B cell (primary cell): ENCODE measurements at regions not wholly inside any gene's neighbourhood (a gene's known extent, or its start where the extent isn't known, plus 50 kb on each side); places are given as distances from the start of the nearest gene placed in this dataset.

Experiments
- ATAC-seq: fragments of 200-7000 bp; cut with Tn5 transposase; one replicate; pipeline ENCODE4 v1.10.0; 2021; ENCODE audit warnings: low read depth, mild to moderate bottlenecking, moderate number of reproducible peaks, moderate library complexity
- CTCF ChIA-PET: fragments of 350-600 bp; sonication (Branson Sonifier 250); formaldehyde crosslinking; loops from one replicate; lab custom pipeline; 2021; ENCODE audit warnings: antibody characterized with exemption, inconsistent platforms; lab: Charles Lee
- POLR2A ChIA-PET: fragments of 350-600 bp; sonication (Branson Sonifier 250); formaldehyde crosslinking; loops from one replicate; lab custom pipeline; 2021; ENCODE audit warnings: antibody characterized with exemption; lab: Charles Lee
- DNase-seq: peaks from one replicate; pipeline ENCODE4 v3.0.0; 2013
- H2AFZ ChIP-seq: 2 replicates; pipeline ENCODE4 v1.6.1; 2012; ENCODE audit warnings: mild to moderate bottlenecking, low read depth, low read length; ENCODE audit not compliant: insufficient read depth, poor library complexity, severe bottlenecking
- H3K27ac ChIP-seq, 2 donors: 1 replicate in 1 of 2; 2 replicates in 1 of 2; pipeline ENCODE4 v1.5.1; 2012 to 2013; ENCODE audit warnings: low read length in 2 of 2, mild to moderate bottlenecking in 2 of 2, moderate library complexity in 1 of 2
- H3K27me3 ChIP-seq, 4 experiments: fragments of 200-600 bp in 1 of 4; sonication (generic) in 1 of 4; replicated peaks in 1 of 4; 1 replicate in 2 of 4; 2 replicates in 2 of 4; pipeline versions ENCODE4 v1.6.1 to v1.7.0; 2013 to 2016; ENCODE audit warnings: low read length in 3 of 4, mild to moderate bottlenecking in 2 of 4, mixed read lengths in 1 of 4, moderate library complexity in 1 of 4; ENCODE audit not compliant: insufficient read depth in 4 of 4, control insufficient read depth in 3 of 4; ENCODE audit errors: control extremely low read depth in 1 of 4
- H3K36me3 ChIP-seq, 2 experiments: replicated peaks in 1 of 2; 1 replicate in 1 of 2; 2 replicates in 1 of 2; pipeline versions ENCODE4 v1.6.1 to v1.7.1; 2013; ENCODE audit warnings: low read length in 1 of 2; ENCODE audit not compliant: insufficient read depth in 2 of 2, control insufficient read depth in 1 of 2; ENCODE audit errors: control extremely low read depth in 1 of 2, extremely low read depth in 1 of 2
- H3K4me1 ChIP-seq, 2 donors: fragments of 200-600 bp in 1 of 2; sonication (generic) in 1 of 2; 1 replicate in 1 of 2; 2 replicates in 1 of 2; pipeline versions ENCODE4 v1.5.1 to v1.6.1; 2013 to 2017; ENCODE audit warnings: low read length in 2 of 2; ENCODE audit not compliant: control insufficient read depth in 2 of 2, insufficient read depth in 2 of 2
- H3K4me2 ChIP-seq: replicated peaks from 2 replicates; pipeline ENCODE3; 2012; ENCODE audit warnings: mild to moderate bottlenecking, low read depth, low read length; ENCODE audit not compliant: poor library complexity, severe bottlenecking
- H3K4me3 ChIP-seq, 5 experiments: fragments of 200-600 bp in 1 of 5; sonication (generic) in 1 of 5; 1 replicate in 3 of 5; 2 replicates in 2 of 5; pipeline versions ENCODE4 v1.5.1 to v1.7.0; 2011 to 2016; ENCODE audit warnings: low read length in 4 of 5, mild to moderate bottlenecking in 4 of 5, low read depth in 2 of 5, control low read depth in 1 of 5, moderate library complexity in 1 of 5; ENCODE audit not compliant: insufficient read depth in 1 of 5; ENCODE audit errors: control extremely low read depth in 1 of 5, extremely low read depth in 1 of 5
- H3K79me2 ChIP-seq: fragments of 200-600 bp; sonication (generic); one replicate; pipeline ENCODE4 v1.6.0; 2016; ENCODE audit warnings: low read length; ENCODE audit not compliant: control insufficient read depth, insufficient read depth
- H3K9ac ChIP-seq: fragments of 200-600 bp; sonication (generic); 2 replicates; pipeline ENCODE4 v1.6.1; 2017; ENCODE audit warnings: mild to moderate bottlenecking, low read length, moderate library complexity
- H3K9me3 ChIP-seq, 3 donors: one replicate each; pipeline versions ENCODE4 v1.6.1 to v1.7.1; 2013; ENCODE audit warnings: low read length in 2 of 3; ENCODE audit not compliant: control insufficient read depth in 2 of 3, insufficient read depth in 1 of 3; ENCODE audit errors: control extremely low read depth in 1 of 3
- H4K20me1 ChIP-seq: 2 replicates; pipeline ENCODE4 v1.6.0; 2012; ENCODE audit warnings: mild to moderate bottlenecking, low read length; ENCODE audit not compliant: insufficient read depth, control insufficient read depth, poor library complexity, severe bottlenecking
- H3K27ac Mint-ChIP-seq: one replicate; pipeline ENCODE4 v1.8.0; 2021; ENCODE audit warnings: mixed read lengths
- H3K27me3 Mint-ChIP-seq: one replicate; pipeline ENCODE4 v1.8.0; 2021; ENCODE audit warnings: mixed read lengths
- H3K4me1 Mint-ChIP-seq: one replicate; pipeline ENCODE4 v1.8.0; 2021; ENCODE audit warnings: mixed read lengths
- H3K4me3 Mint-ChIP-seq: one replicate; pipeline ENCODE4 v1.8.0; 2021; ENCODE audit warnings: mixed read lengths
- H3K9me3 Mint-ChIP-seq: one replicate; pipeline ENCODE4 v1.8.0; 2022; ENCODE audit warnings: mixed read lengths; ENCODE audit not compliant: insufficient read depth
- EZH2 ChIP-seq: IDR thresholded peaks from 2 replicates; pipeline ENCODE4 v1.6.1; 2012; ENCODE audit warnings: borderline replicate concordance, low read depth, mild to moderate bottlenecking, moderate library complexity, low read length; ENCODE audit not compliant: insufficient read depth, poor library complexity, severe bottlenecking
- WGBS: methylation state at CpG from one replicate; pipeline ENCODE4 v1.1.5; 2013; ENCODE audit warnings: missing lambda C conversion rate; ENCODE audit not compliant: insufficient coverage; 5-methylcytosine and 5-hydroxymethylcytosine counted together
- intact Hi-C: fragments of 100-400 bp; cut with micrococcal nuclease; formaldehyde crosslinking; loops from one replicate; pipeline ENCODE4 v1.10.0; 2022
- TF ChIP-seq, protein P1 (sequence below): fragments of 200-600 bp; IDR thresholded peaks from one replicate; pipeline ENCODE4 v1.8.0; 2022; ENCODE audit warnings: antibody characterized with exemption, mild to moderate bottlenecking

- ChIA-PET CTCF (no interaction called here), POLR2A (no interaction called here)
- Histone ChIP-seq H3K79me2 (no peaks in the 10 kb centered on the region), H3K9me3 (peaks cover 0 to 13% (median 0%) of the 10 kb centered on the region in 3 donors), H3K9ac (no peak overlapping the region), H3K4me2 (no peak overlapping the region), H3K27me3 (no peaks in the 10 kb centered on the region), H4K20me1 (no peaks in the 10 kb centered on the region), H2AFZ (no peak overlapping the region), H3K4me1 (no peaks in the 10 kb centered on the region), H3K27ac (no peak overlapping the region), H3K36me3 (no peaks in the 10 kb centered on the region), H3K4me3 (no peak overlapping the region)
- DNase-seq, result no peak
- Mint-ChIP-seq H3K27me3 (peaks cover 4% of the 10 kb centered on the region), H3K4me3 (no peak overlapping the region), H3K4me1 (no peaks in the 10 kb centered on the region), H3K27ac (no peak overlapping the region), H3K9me3 (peaks cover 4% of the 10 kb centered on the region)
- TF ChIP-seq EZH2, result no peak
- TF ChIP-seq, protein P1, sequence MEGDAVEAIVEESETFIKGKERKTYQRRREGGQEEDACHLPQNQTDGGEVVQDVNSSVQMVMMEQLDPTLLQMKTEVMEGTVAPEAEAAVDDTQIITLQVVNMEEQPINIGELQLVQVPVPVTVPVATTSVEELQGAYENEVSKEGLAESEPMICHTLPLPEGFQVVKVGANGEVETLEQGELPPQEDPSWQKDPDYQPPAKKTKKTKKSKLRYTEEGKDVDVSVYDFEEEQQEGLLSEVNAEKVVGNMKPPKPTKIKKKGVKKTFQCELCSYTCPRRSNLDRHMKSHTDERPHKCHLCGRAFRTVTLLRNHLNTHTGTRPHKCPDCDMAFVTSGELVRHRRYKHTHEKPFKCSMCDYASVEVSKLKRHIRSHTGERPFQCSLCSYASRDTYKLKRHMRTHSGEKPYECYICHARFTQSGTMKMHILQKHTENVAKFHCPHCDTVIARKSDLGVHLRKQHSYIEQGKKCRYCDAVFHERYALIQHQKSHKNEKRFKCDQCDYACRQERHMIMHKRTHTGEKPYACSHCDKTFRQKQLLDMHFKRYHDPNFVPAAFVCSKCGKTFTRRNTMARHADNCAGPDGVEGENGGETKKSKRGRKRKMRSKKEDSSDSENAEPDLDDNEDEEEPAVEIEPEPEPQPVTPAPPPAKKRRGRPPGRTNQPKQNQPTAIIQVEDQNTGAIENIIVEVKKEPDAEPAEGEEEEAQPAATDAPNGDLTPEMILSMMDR, result no peak
- WGBS, result 33% methylated on average over 22 of the region's 24 CpGs
- no peak for ATAC-seq
- intact Hi-C loops, result no loop called here
Observed at GRCh38 chr18:78813936-78814710, 165.5 kb upstream of the SALL3 start.

DNA sequence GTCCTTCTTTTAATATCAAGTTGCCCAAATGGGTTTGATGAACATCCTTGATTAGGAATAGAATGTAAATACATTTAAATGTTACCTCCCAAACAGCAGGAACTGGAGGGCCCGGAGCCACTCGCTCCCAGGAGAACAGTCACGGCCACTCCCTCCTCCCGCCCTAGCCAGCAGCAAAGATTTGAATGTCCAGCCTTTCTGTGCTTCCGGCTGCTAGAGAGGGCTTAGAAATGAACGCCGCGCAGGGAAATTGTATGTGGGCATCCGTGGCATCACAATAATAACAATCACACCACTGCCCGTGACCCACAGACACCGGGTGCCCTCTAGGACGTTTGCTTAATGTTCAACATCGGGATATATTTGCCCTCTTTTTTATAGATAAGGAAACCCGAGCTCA is 164.9 kb upstream of the SALL3 start:
- Histone ChIP-seq H3K9ac (no peak overlapping the region), H3K4me2 (no peak overlapping the region), H3K9me3 (peaks cover 0 to 10% (median 0%) of the 10 kb centered on the region in 3 donors), H2AFZ (no peak overlapping the region), H3K27ac (no peak overlapping the region), H3K4me3 (no peak overlapping the region), H3K27me3 (no peaks in the 10 kb centered on the region), H3K36me3 (no peaks in the 10 kb centered on the region), H3K4me1 (no peaks in the 10 kb centered on the region), H3K79me2 (no peaks in the 10 kb centered on the region), H4K20me1 (no peaks in the 10 kb centered on the region)
- CTCF ChIA-PET, result no interaction called here
- H3K27me3 Mint-ChIP-seq, result peaks cover 4% of the 10 kb centered on the region
- WGBS, result 63% methylated on average over 4 of the region's 14 CpGs
- POLR2A ChIA-PET, result no interaction called here
- H3K27ac Mint-ChIP-seq, result no peak overlapping the region
- intact Hi-C loops, result no loop called here
- no peak for TF ChIP-seq EZH2
- TF ChIP-seq, protein P1, result no peak
- peaks cover 4% of the 10 kb centered on the region for H3K9me3 Mint-ChIP-seq
- H3K4me1 Mint-ChIP-seq, result no peaks in the 10 kb centered on the region
- no peak for DNase-seq
- no peak for ATAC-seq
- H3K4me3 Mint-ChIP-seq, result no peak overlapping the region
